OCI-LY1 (cell line): ENCODE measurements at regions not wholly inside any gene's neighbourhood (a gene's known extent, or its start where the extent isn't known, plus 50 kb on each side); places are given as distances from the start of the nearest gene placed in this dataset.

Experiments used
- CTCF ChIP-seq: fragments of 200-600 bp; sonication (generic), shearing (Covaris generic); IDR thresholded peaks from 2 replicates; pipeline ENCODE4 v1.5.1; 2017; ENCODE audit warnings: mild to moderate bottlenecking, antibody characterized with exemption, low read length, moderate library complexity, mixed read lengths
- EZH2 ChIP-seq: fragments of 200-600 bp; sonication (generic), shearing (Covaris generic); IDR thresholded peaks from 2 replicates; pipeline ENCODE4 v1.8.0; 2017; ENCODE audit warnings: borderline replicate concordance, mixed run types, mild to moderate bottlenecking, antibody characterized with exemption, low read length, moderate library complexity, mixed read lengths

DNA sequence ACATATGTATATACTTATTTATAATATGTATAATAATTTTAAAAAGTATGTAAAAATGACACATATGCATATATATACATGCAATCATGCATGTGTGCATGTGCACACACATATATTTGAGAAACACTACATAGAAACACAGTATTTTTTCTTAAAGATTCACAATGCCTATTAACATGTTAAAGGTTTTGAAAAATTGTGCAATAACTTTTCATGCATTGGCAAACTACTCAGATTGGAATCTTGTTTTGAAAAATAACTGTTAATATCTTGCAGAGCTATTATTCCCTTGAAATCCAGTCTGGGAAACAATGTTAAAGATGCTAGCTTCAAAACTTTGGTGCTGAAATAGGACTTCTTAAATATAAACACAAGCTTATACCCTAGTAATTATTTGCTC lies 256.2 kb upstream of the P2RY1 start:
- TF ChIP-seq CTCF (no peak), EZH2 (no peak)
